HepG2 (cell line): ENCODE measurements at regions not wholly inside any gene's neighbourhood (a gene's known extent, or its start where the extent isn't known, plus 50 kb on each side); places are given as distances from the start of the nearest gene placed in this dataset.

Experiments
- ATAC-seq: fragments of 200-7000 bp; cut with Tn5 transposase; 3 replicates; pipeline ENCODE4 v1.9.1; 2020; ENCODE audit warnings: mild to moderate bottlenecking, moderate library complexity
- BruUV-seq: library from RNA; stranded (reverse); fragments of 400-500 nt; replicated peaks from 2 replicates; lab custom pipeline; 2021; lab: Mats Ljungman, UMichigan
- CTCF ChIA-PET: fragments of 300-600 bp; formaldehyde crosslinking; extraction: SDS; loops from one replicate; lab custom pipeline; 2021; ENCODE audit warnings: low total read pairs, inconsistent platforms, low intra/inter-chr PET ratio; lab: Yijun Ruan, JAX
- POLR2A ChIA-PET: fragments of 350-600 bp; sonication (Branson Sonifier 250); formaldehyde crosslinking; loops from one replicate; lab custom pipeline; 2020; ENCODE audit warnings: antibody characterized with exemption, inconsistent platforms; lab: Yijun Ruan, JAX
- DNase-seq: peaks from one replicate; pipeline ENCODE4 v3.0.0-alpha.2; 2015; ENCODE audit warnings: low spot score
- FAIRE-seq: peaks from 3 replicates; lab custom pipeline; 2011; peaks lifted over from hg19 to GRCh38; lab: Jason Lieb, UNC
- H2AFZ ChIP-seq: one replicate; pipeline ENCODE4 v1.6.1; 2011; ENCODE audit warnings: low read length, inconsistent platforms
- H3K27ac ChIP-seq: fragments of 300-600 bp; 3 replicates; pipeline ENCODE4 v1.8.0; 2011; ENCODE audit warnings: mixed run types, mild to moderate bottlenecking, mixed read lengths, low read length, inconsistent platforms; ENCODE audit not compliant: insufficient read depth; ENCODE audit errors: extremely low read length
- H3K27me3 ChIP-seq, 2 experiments: fragments of 200-600 bp in 1 of 2; 2 replicates in 1 of 2; 3 replicates in 1 of 2; pipeline versions ENCODE4 v1.6.0 to v1.8.0; 2011; ENCODE audit warnings: low read length in 2 of 2, mild to moderate bottlenecking in 2 of 2, moderate library complexity in 2 of 2, inconsistent platforms in 1 of 2; ENCODE audit not compliant: insufficient read depth in 2 of 2, control insufficient read depth in 1 of 2
- H3K36me3 ChIP-seq, 2 experiments: fragments of 200-600 bp in 1 of 2; replicated peaks in 1 of 2; 2 replicates in 1 of 2; 3 replicates in 1 of 2; pipeline versions ENCODE4 v1.5.1 to v1.8.0; 2011; ENCODE audit warnings: low read length in 2 of 2, inconsistent platforms in 1 of 2; ENCODE audit not compliant: insufficient read depth in 2 of 2, control insufficient read depth in 1 of 2
- H3K4me1 ChIP-seq: 2 replicates; pipeline ENCODE4 v1.5.1; 2012; ENCODE audit warnings: low read length, inconsistent platforms; ENCODE audit not compliant: insufficient read depth
- H3K4me2 ChIP-seq: 2 replicates; pipeline ENCODE4 v1.6.0; 2011; ENCODE audit warnings: low read depth, low read length, inconsistent platforms
- H3K4me3 ChIP-seq, 3 experiments: fragments of 200-600 bp in 1 of 3; sonication (generic), shearing (Covaris generic) in 1 of 3; replicated peaks in 1 of 3; 2 replicates each; pipeline ENCODE4 v1.5.1; 2011 to 2016; ENCODE audit warnings: low read length in 3 of 3, inconsistent platforms in 2 of 3, low read depth in 2 of 3, mild to moderate bottlenecking in 2 of 3, control low read depth in 1 of 3, mixed read lengths in 1 of 3; ENCODE audit not compliant: insufficient read depth in 1 of 3
- H3K79me2 ChIP-seq: one replicate; pipeline ENCODE4 v1.6.1; 2011; ENCODE audit warnings: low read length, inconsistent platforms; ENCODE audit not compliant: insufficient read depth
- H3K9ac ChIP-seq: 2 replicates; pipeline ENCODE4 v1.6.0; 2011; ENCODE audit warnings: mild to moderate bottlenecking, low read depth, low read length, inconsistent platforms; ENCODE audit not compliant: insufficient read depth
- H3K9me3 ChIP-seq: 2 replicates; pipeline ENCODE4 v1.5.1; 2012; ENCODE audit warnings: mild to moderate bottlenecking, low read length
- H4K20me1 ChIP-seq: 2 replicates; pipeline ENCODE4 v1.6.0; 2011; ENCODE audit warnings: inconsistent platforms, mild to moderate bottlenecking, low read length, moderate library complexity; ENCODE audit not compliant: insufficient read depth
- ARNT2 ChIP-seq: sonication (generic); formaldehyde crosslinking; IDR thresholded peaks from 2 replicates; pipeline ENCODE4 v1.8.0; 2022; ENCODE audit warnings: mild to moderate bottlenecking, low read depth, missing genetic modification reagents, moderate library complexity
- GABPA ChIP-seq, 2 experiments: IDR thresholded peaks; 2 replicates each; pipeline ENCODE4 v1.6.1; 2011 to 2016; ENCODE audit warnings: low read depth in 2 of 2, low read length in 1 of 2, missing biosample characterization in 1 of 2, missing genetic modification characterization in 1 of 2
- JUND ChIP-seq: sonication (generic); formaldehyde crosslinking; IDR thresholded peaks from 2 replicates; pipeline ENCODE4 v1.8.0; 2022; ENCODE audit warnings: mild to moderate bottlenecking, missing genetic modification reagents
- MTF2 ChIP-seq: sonication (generic); formaldehyde crosslinking; IDR thresholded peaks from 2 replicates; pipeline ENCODE4 v1.5.0; 2020; ENCODE audit warnings: missing genetic modification reagents, borderline replicate concordance
- PRPF4 ChIP-seq: fragments of 200-400 bp; formaldehyde crosslinking; IDR thresholded peaks from 2 replicates; pipeline ENCODE4 v1.6.1; 2016; ENCODE audit warnings: low read length, low read depth; ENCODE audit not compliant: poor library complexity, severe bottlenecking
- SALL2 ChIP-seq: sonication (generic); formaldehyde crosslinking; IDR thresholded peaks from 2 replicates; pipeline ENCODE4 v1.8.1; 2023; ENCODE audit warnings: mild to moderate bottlenecking, missing genetic modification reagents, inconsistent platforms
- SCMH1 ChIP-seq: sonication (generic); formaldehyde crosslinking; IDR thresholded peaks from 2 replicates; pipeline ENCODE4 v1.9.0; 2021; ENCODE audit warnings: missing genetic modification reagents, mild to moderate bottlenecking, borderline replicate concordance
- SPEN ChIP-seq: sonication (generic); formaldehyde crosslinking; IDR thresholded peaks from 2 replicates; pipeline ENCODE4 v1.5.1; 2020; ENCODE audit warnings: low read depth, mild to moderate bottlenecking, missing genetic modification reagents
- ZBTB40 ChIP-seq, 2 experiments: fragments of 450-650 bp in 1 of 2; sonication (generic) in 1 of 2; formaldehyde crosslinking in 1 of 2; IDR thresholded peaks; 2 replicates each; pipeline versions ENCODE4 v1.6.1 to v1.8.0; 2016 to 2022; ENCODE audit warnings: antibody characterized with exemption in 1 of 2, mild to moderate bottlenecking in 1 of 2, missing genetic modification reagents in 1 of 2
- ZMYM4 ChIP-seq: sonication (generic); formaldehyde crosslinking; IDR thresholded peaks from 2 replicates; pipeline ENCODE4 v1.8.1; 2023; ENCODE audit warnings: mild to moderate bottlenecking, missing genetic modification reagents
- ZNF451 ChIP-seq: sonication (generic); formaldehyde crosslinking; IDR thresholded peaks from 2 replicates; pipeline ENCODE4 v1.5.0; 2020; ENCODE audit warnings: mild to moderate bottlenecking, missing genetic modification reagents
- ZNF572 ChIP-seq: sonication (generic); formaldehyde crosslinking; IDR thresholded peaks from 2 replicates; pipeline ENCODE4 v1.5.1; 2020; ENCODE audit warnings: mild to moderate bottlenecking, missing genetic modification reagents
- in situ Hi-C: cut with HindIII; loops from 2 replicates; pipeline ENCODE4 v1.10.0; 2017; ENCODE audit warnings: low pct_unique_long_range_greater_than_20kb; ENCODE audit not compliant: extremely low pct_ligation_motif_present
- intact Hi-C: fragments of 100-400 bp; cut with micrococcal nuclease; formaldehyde crosslinking; loops from one replicate; pipeline ENCODE4 v1.10.0; 2022; ENCODE audit not compliant: unreplicated experiment
- TF ChIP-seq, protein P1 (sequence below): sonication (generic); formaldehyde crosslinking; conservative IDR thresholded peaks from 2 replicates; pipeline ENCODE4 v1.4.0; 2020; ENCODE audit warnings: missing genetic modification reagents
- TF ChIP-seq, protein P2 (sequence below): sonication (generic); formaldehyde crosslinking; IDR thresholded peaks from 2 replicates; pipeline ENCODE4 v1.4.0; 2020; ENCODE audit warnings: missing genetic modification reagents

DNA sequence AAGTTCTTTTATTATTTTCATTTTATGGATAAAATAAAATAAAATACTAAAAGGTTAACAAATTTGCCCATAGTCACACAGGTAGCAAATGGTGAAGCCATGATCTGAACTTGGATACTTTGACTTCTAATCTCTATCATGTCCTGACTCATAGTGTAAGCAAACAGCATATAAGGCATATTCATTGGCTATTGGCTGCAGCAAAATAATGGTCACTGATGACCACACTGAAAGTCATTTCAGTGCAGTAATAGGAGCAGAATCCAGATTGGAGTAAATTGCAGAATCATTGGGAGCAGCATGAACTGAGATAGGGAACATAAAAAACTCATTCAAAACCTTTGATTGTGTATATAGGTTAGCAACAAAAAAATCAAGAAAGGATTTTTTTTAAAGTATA lies 262.9 kb downstream of the PLA2G4A start:
- no peak for ATAC-seq
- TF ChIP-seq GABPA (IDR thresholded peaks at IDR 0.05; ENCODE audit: low read depth, low read length) = no peak
- no peak for TF ChIP-seq GABPA (CRISPR knock-in tag; IDR thresholded peaks at IDR 0.05; ENCODE audit: low read depth)
- no peak for TF ChIP-seq SPEN (CRISPR knock-in tag)
- TF ChIP-seq MTF2 (CRISPR knock-in tag) = no peak
- no peak for TF ChIP-seq ZNF451
- no peak for TF ChIP-seq ZNF572 (CRISPR knock-in tag)
- TF ChIP-seq, protein P1, sequence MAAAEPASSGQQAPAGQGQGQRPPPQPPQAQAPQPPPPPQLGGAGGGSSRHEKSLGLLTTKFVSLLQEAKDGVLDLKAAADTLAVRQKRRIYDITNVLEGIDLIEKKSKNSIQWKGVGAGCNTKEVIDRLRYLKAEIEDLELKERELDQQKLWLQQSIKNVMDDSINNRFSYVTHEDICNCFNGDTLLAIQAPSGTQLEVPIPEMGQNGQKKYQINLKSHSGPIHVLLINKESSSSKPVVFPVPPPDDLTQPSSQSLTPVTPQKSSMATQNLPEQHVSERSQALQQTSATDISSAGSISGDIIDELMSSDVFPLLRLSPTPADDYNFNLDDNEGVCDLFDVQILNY (CRISPR knock-in tag) = no peak
- no peak for TF ChIP-seq ZBTB40 (IDR thresholded peaks at IDR 0.05)
- TF ChIP-seq ZBTB40 (CRISPR knock-in tag; IDR thresholded peaks at IDR 0.05) = no peak
- no peak for TF ChIP-seq JUND (CRISPR knock-in tag)
- TF ChIP-seq SCMH1 (CRISPR knock-in tag) = no peak
- TF ChIP-seq ARNT2 (CRISPR knock-in tag) = no peak
- no peak for TF ChIP-seq SALL2 (CRISPR knock-in tag)
- TF ChIP-seq, protein P2, sequence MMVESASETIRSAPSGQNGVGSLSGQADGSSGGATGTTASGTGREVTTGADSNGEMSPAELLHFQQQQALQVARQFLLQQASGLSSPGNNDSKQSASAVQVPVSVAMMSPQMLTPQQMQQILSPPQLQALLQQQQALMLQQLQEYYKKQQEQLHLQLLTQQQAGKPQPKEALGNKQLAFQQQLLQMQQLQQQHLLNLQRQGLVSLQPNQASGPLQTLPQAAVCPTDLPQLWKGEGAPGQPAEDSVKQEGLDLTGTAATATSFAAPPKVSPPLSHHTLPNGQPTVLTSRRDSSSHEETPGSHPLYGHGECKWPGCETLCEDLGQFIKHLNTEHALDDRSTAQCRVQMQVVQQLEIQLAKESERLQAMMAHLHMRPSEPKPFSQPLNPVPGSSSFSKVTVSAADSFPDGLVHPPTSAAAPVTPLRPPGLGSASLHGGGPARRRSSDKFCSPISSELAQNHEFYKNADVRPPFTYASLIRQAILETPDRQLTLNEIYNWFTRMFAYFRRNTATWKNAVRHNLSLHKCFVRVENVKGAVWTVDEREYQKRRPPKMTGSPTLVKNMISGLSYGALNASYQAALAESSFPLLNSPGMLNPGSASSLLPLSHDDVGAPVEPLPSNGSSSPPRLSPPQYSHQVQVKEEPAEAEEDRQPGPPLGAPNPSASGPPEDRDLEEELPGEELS = no peak
- TF ChIP-seq ZMYM4 (CRISPR knock-in tag) = no peak
- TF ChIP-seq PRPF4 = no peak

More for the DNA sequence above, 262.9 kb downstream of the PLA2G4A start:
- no peaks in the 10 kb centered on the region; a peak in 1 of 5 replicates for H3K27me3 ChIP-seq
- no peak overlapping the region for H3K4me3 ChIP-seq
- FAIRE-seq = no peak
- intact Hi-C loops (no loop called here), in situ Hi-C loops (no loop called here)
- H3K9me3 ChIP-seq = no peaks in the 10 kb centered on the region
- POLR2A ChIA-PET = no interaction called here
- no peaks in the 10 kb centered on the region for H4K20me1 ChIP-seq
- no TSS peak for BruUV-seq
- no peak overlapping the region for H3K4me2 ChIP-seq
- no peak for DNase-seq
- H3K4me1 ChIP-seq = no peaks in the 10 kb centered on the region
- no peak overlapping the region for H3K27ac ChIP-seq
- CTCF ChIA-PET = no interaction called here
- H3K79me2 ChIP-seq = no peaks in the 10 kb centered on the region
- no peaks in the 10 kb centered on the region for H3K36me3 ChIP-seq
- H2AFZ ChIP-seq = no peak overlapping the region
- no peak overlapping the region for H3K9ac ChIP-seq
